ENCODE measurements at regions not wholly inside any gene's neighbourhood (a gene's known extent, or its start where the extent isn't known, plus 50 kb on each side); places are given as distances from the start of the nearest gene placed in this dataset.

- Histone ChIP-seq H3K4me1 (no peaks in the 10 kb centered on the region), H3K9me3 (no peaks in the 10 kb centered on the region), H3K4me3 (no peak overlapping the region), H3K36me3 (no peaks in the 10 kb centered on the region), H3K27me3 (no peaks in the 10 kb centered on the region), H3K27ac (no peak overlapping the region)
- intact Hi-C loops (cut with DNase I), result no loop called here
- TF ChIP-seq CTCF (IDR thresholded peaks at IDR 0.05) (no peak), POLR2A (IDR thresholded peaks at IDR 0.05) (no peak), POLR2AphosphoS5 (IDR thresholded peaks at IDR 0.05; ENCODE audit: insufficient read depth in 1 of 2, low read depth in 1 of 2) (no peak)
- no peak for DNase-seq (ENCODE audit: extremely low spot score in 2 of 2)
Measured at GRCh38 chr6:126761854-126762253, 356.6 kb upstream of the RSPO3 start.

- H3K36me3 ChIP-seq, result no peaks in the 10 kb centered on the region
- H3K4me1 ChIP-seq, result no peaks in the 10 kb centered on the region
- no peaks in the 10 kb centered on the region for H3K9me3 ChIP-seq
- no peak for TF ChIP-seq CTCF (IDR thresholded peaks at IDR 0.05)
- TF ChIP-seq POLR2A (IDR thresholded peaks at IDR 0.05), result no peak
- TF ChIP-seq POLR2AphosphoS5 (IDR thresholded peaks at IDR 0.05; ENCODE audit: insufficient read depth in 1 of 2, low read depth in 1 of 2), result peak in 1 of 2 donors; percentile 47
- H3K27me3 ChIP-seq, result no peaks in the 10 kb centered on the region
- no peak for DNase-seq (ENCODE audit: extremely low spot score in 2 of 2)
- intact Hi-C loops (cut with DNase I), result no loop called here
- no peak overlapping the region for H3K4me3 ChIP-seq
- H3K27ac ChIP-seq, result no peak overlapping the region
Measured at GRCh38 chr6:126764104-126764503, 354.4 kb upstream of the RSPO3 start.

GRCh38 chr6:126764671-126765070, 353.8 kb upstream of the RSPO3 start:
- Histone ChIP-seq H3K27ac (no peak overlapping the region), H3K36me3 (no peaks in the 10 kb centered on the region), H3K4me3 (no peak overlapping the region), H3K9me3 (no peaks in the 10 kb centered on the region), H3K4me1 (no peaks in the 10 kb centered on the region), H3K27me3 (no peaks in the 10 kb centered on the region)
- intact Hi-C loops (cut with DNase I), result no loop called here
- DNase-seq (ENCODE audit: extremely low spot score in 2 of 2), result no peak
- TF ChIP-seq POLR2A (IDR thresholded peaks at IDR 0.05) (no peak), POLR2AphosphoS5 (IDR thresholded peaks at IDR 0.05; ENCODE audit: insufficient read depth in 1 of 2, low read depth in 1 of 2) (no peak), CTCF (IDR thresholded peaks at IDR 0.05) (no peak)

GRCh38 chr6:126766820-126767219, 351.7 kb upstream of the RSPO3 start:
- Histone ChIP-seq H3K4me1 (no peaks in the 10 kb centered on the region), H3K4me3 (no peak overlapping the region), H3K27ac (no peak overlapping the region), H3K36me3 (no peaks in the 10 kb centered on the region), H3K27me3 (no peaks in the 10 kb centered on the region), H3K9me3 (no peaks in the 10 kb centered on the region)
- TF ChIP-seq POLR2AphosphoS5 (IDR thresholded peaks at IDR 0.05; ENCODE audit: insufficient read depth in 1 of 2, low read depth in 1 of 2), result no peak
- TF ChIP-seq CTCF (IDR thresholded peaks at IDR 0.05), result no peak
- DNase-seq (ENCODE audit: extremely low spot score in 2 of 2), result no peak
- intact Hi-C loops (cut with DNase I), result no loop called here

- DNase-seq (ENCODE audit: extremely low spot score in 2 of 2), result no peak
- Histone ChIP-seq H3K27ac (no peak overlapping the region), H3K4me3 (no peak overlapping the region), H3K36me3 (no peaks in the 10 kb centered on the region), H3K4me1 (no peaks in the 10 kb centered on the region), H3K27me3 (no peaks in the 10 kb centered on the region), H3K9me3 (no peaks in the 10 kb centered on the region)
- intact Hi-C loops (cut with DNase I), result no loop called here
- no peak for TF ChIP-seq CTCF (IDR thresholded peaks at IDR 0.05)
- TF ChIP-seq POLR2AphosphoS5 (IDR thresholded peaks at IDR 0.05; ENCODE audit: insufficient read depth in 1 of 2, low read depth in 1 of 2), result no peak
- TF ChIP-seq POLR2A (IDR thresholded peaks at IDR 0.05), result no peak
Measured at GRCh38 chr6:126767711-126768110, 350.8 kb upstream of the RSPO3 start.
